OCI-M2 (cell line): ENCODE measurements at regions not wholly inside any gene's neighbourhood (a gene's known extent, or its start where the extent isn't known, plus 50 kb on each side); places are given as distances from the start of the nearest gene placed in this dataset.
"Not testable (repeated sequence)": the region's sequence is repeated elsewhere in the genome, so short reads cannot be mapped to it uniquely, and the experiment has no call there.

ENCODE experiments used
- DNase-seq: peaks from one replicate; lab custom pipeline; 2025; ENCODE audit not compliant: unreplicated experiment; lab: John Stamatoyannopoulos, UW

- no peak for DNase-seq
These were observed 1667.3 kb upstream of the CELF4 start for GRCh38 chr18:39232937-39233336.

- no peak for DNase-seq
These were observed 1666.9 kb upstream of the CELF4 start for GRCh38 chr18:39232490-39232889.

- DNase-seq: no peak
These were observed 1664.6 kb upstream of the CELF4 start for GRCh38 chr18:39230086-39230803.

GRCh38 chr18:39227769-39228168, 1662.2 kb upstream of the CELF4 start:
- not testable (repeated sequence) for DNase-seq

GRCh38 chr18:39225373-39225772, 1659.8 kb upstream of the CELF4 start:
- no peak for DNase-seq

GRCh38 chr18:39223283-39223682, 1657.7 kb upstream of the CELF4 start:
- DNase-seq: no peak

- no peak for DNase-seq
These were observed 1650.3 kb upstream of the CELF4 start for GRCh38 chr18:39215920-39216319.

GRCh38 chr18:39211461-39211860, 1645.9 kb upstream of the CELF4 start:
- DNase-seq: no peak

GRCh38 chr18:39209173-39209572, 1643.6 kb upstream of the CELF4 start:
- DNase-seq: no peak

GRCh38 chr18:39208729-39209128, 1643.1 kb upstream of the CELF4 start:
- no peak for DNase-seq

GRCh38 chr18:39208190-39208589, 1642.6 kb upstream of the CELF4 start:
- DNase-seq: no peak

GRCh38 chr18:39206398-39207103, 1641.0 kb upstream of the CELF4 start:
- DNase-seq: not testable (repeated sequence)

- no peak for DNase-seq
These were observed 1640.1 kb upstream of the CELF4 start for GRCh38 chr18:39205565-39206195.

- no peak for DNase-seq
These were observed 1634.6 kb upstream of the CELF4 start for GRCh38 chr18:39200153-39200552.

- no peak for DNase-seq
These were observed 1633.7 kb upstream of the CELF4 start for GRCh38 chr18:39199231-39199855.

GRCh38 chr18:39198376-39198775, 1632.8 kb upstream of the CELF4 start:
- DNase-seq: no peak

GRCh38 chr18:39191931-39192330, 1626.3 kb upstream of the CELF4 start:
- DNase-seq: no peak

GRCh38 chr18:39191058-39191457, 1625.5 kb upstream of the CELF4 start:
- DNase-seq: no peak

- peak; percentile 5 for DNase-seq
These were observed 1624.9 kb upstream of the CELF4 start for GRCh38 chr18:39190508-39190907.

GRCh38 chr18:39188278-39188677, 1622.7 kb upstream of the CELF4 start:
- DNase-seq: no peak

- no peak for DNase-seq
These were observed 1620.4 kb upstream of the CELF4 start for GRCh38 chr18:39186008-39186407.

GRCh38 chr18:39184176-39184575, 1618.6 kb upstream of the CELF4 start:
- DNase-seq: no peak
